ENCODE measurements at regions not wholly inside any gene's neighbourhood (a gene's known extent, or its start where the extent isn't known, plus 50 kb on each side); places are given as distances from the start of the nearest gene placed in this dataset.

- DNase-seq (ENCODE audit: low read depth) = no peak
- TF ChIP-seq CTCF (IDR thresholded peaks at IDR 0.05; ENCODE audit: insufficient read depth, low read depth, low read length) = no peak
- H3K4me3 ChIP-seq (ENCODE audit: low read depth, low read length) = no peak overlapping the region
Observed at GRCh38 chr12:127422935-127423566, 843.9 kb upstream of the TMEM132C start.

GRCh38 chr12:127425474-127425873 is 841.5 kb upstream of the TMEM132C start:
- H3K4me3 ChIP-seq (ENCODE audit: low read depth, low read length) = no peak overlapping the region
- no peak for TF ChIP-seq CTCF (IDR thresholded peaks at IDR 0.05; ENCODE audit: insufficient read depth, low read depth, low read length)
- DNase-seq (ENCODE audit: low read depth) = no peak

- H3K4me3 ChIP-seq (ENCODE audit: low read depth, low read length) = no peak overlapping the region
Observed at GRCh38 chr12:127428420-127428819, 838.5 kb upstream of the TMEM132C start.

GRCh38 chr12:127429551-127430285 is 837.3 kb upstream of the TMEM132C start:
- TF ChIP-seq CTCF (IDR thresholded peaks at IDR 0.05; ENCODE audit: insufficient read depth, low read depth, low read length) = no peak
- no peak overlapping the region for H3K4me3 ChIP-seq (ENCODE audit: low read depth, low read length)
- DNase-seq (ENCODE audit: low read depth) = no peak

More at GRCh38 chr12:127428420-127428819, 838.5 kb upstream of the TMEM132C start:
- DNase-seq (ENCODE audit: low read depth) = no peak
- TF ChIP-seq CTCF (IDR thresholded peaks at IDR 0.05; ENCODE audit: insufficient read depth, low read depth, low read length) = no peak

- TF ChIP-seq CTCF (IDR thresholded peaks at IDR 0.05; ENCODE audit: insufficient read depth, low read depth, low read length) = no peak
- DNase-seq (ENCODE audit: low read depth) = no peak
- no peak overlapping the region for H3K4me3 ChIP-seq (ENCODE audit: low read depth, low read length)
Observed at GRCh38 chr12:127430401-127430800, 836.6 kb upstream of the TMEM132C start.

GRCh38 chr12:127431177-127431576 is 835.8 kb upstream of the TMEM132C start:
- no peak overlapping the region for H3K4me3 ChIP-seq (ENCODE audit: low read depth, low read length)
- no peak for TF ChIP-seq CTCF (IDR thresholded peaks at IDR 0.05; ENCODE audit: insufficient read depth, low read depth, low read length)
- DNase-seq (ENCODE audit: low read depth) = no peak
